Esophagus muscularis mucosa (tissue), 3 donors: ENCODE measurements at regions not wholly inside any gene's neighbourhood (a gene's known extent, or its start where the extent isn't known, plus 50 kb on each side); places are given as distances from the start of the nearest gene placed in this dataset.

Experiments
- CTCF ChIP-seq, 3 experiments: fragments of 200-600 bp in 2 of 3; fragments of 450-650 bp in 1 of 3; sonication (generic) in 2 of 3; IDR thresholded peaks; one replicate each; pipeline ENCODE4 v1.5.1; 2017 to 2019; ENCODE audit warnings: antibody characterized with exemption in 3 of 3, mild to moderate bottlenecking in 2 of 3, moderate library complexity in 1 of 3
- POLR2A ChIP-seq: fragments of 450-650 bp; IDR thresholded peaks from one replicate; pipeline ENCODE4 v1.6.1; 2017; ENCODE audit warnings: antibody characterized with exemption, moderate library complexity, mild to moderate bottlenecking, low read depth
- POLR2AphosphoS5 ChIP-seq, 2 donors: sonication (generic); formaldehyde crosslinking; IDR thresholded peaks; one replicate each; pipeline ENCODE4 v1.6.1; 2017; ENCODE audit warnings: antibody characterized with exemption in 2 of 2

DNA sequence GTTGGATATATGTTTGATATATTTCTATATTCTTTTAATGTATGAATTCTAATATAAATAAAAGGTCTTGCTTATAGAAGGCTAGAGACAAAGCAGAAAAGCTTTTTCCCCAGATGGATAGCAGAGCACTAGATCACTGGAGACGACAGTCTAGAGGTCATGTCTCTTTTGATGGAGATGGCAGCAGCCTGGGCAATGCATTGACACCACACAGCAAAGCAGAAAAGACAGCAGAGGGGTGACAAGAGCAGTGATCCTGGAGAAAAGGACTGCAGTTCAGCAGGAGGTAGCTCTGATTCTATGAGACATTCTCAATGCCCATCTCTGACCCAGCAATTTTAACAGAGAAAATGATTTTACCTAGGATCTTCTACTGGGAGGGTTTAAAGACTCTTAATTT, 210.6 kb downstream of the DTHD1 start:
- no peak for TF ChIP-seq POLR2A
- no peak for TF ChIP-seq POLR2AphosphoS5 (IDR thresholded peaks at IDR 0.05)
- no peak for TF ChIP-seq CTCF (IDR thresholded peaks at IDR 0.05)
